ENCODE measurements at regions not wholly inside any gene's neighbourhood (a gene's known extent, or its start where the extent isn't known, plus 50 kb on each side); places are given as distances from the start of the nearest gene placed in this dataset.

GRCh38 chr4:180207921-180208320 is 2035.3 kb upstream of the TENM3 start:
- no peak for FAIRE-seq

DNA sequence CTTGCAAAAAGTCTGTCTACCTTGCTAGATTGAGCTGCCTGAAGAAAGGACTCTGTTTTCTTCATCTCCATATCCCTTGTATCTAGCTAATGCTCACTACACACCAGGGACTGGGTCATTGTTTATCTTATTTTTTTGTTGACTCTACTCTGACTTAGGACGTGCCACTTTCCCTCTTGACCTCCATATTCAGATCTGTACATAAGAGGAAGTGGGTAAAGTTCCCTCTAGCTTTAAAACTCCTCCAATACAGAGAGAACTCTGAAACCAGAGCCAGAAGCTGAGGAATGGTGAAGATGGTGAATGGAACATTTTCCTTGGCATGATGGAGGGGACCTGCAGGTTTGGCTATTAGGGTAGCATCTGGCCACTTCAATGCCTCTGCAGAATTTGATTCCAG is 2026.1 kb upstream of the TENM3 start:
- FAIRE-seq: no peak

- no peak for FAIRE-seq
Measured at GRCh38 chr4:180219080-180219479, 2024.1 kb upstream of the TENM3 start.

DNA sequence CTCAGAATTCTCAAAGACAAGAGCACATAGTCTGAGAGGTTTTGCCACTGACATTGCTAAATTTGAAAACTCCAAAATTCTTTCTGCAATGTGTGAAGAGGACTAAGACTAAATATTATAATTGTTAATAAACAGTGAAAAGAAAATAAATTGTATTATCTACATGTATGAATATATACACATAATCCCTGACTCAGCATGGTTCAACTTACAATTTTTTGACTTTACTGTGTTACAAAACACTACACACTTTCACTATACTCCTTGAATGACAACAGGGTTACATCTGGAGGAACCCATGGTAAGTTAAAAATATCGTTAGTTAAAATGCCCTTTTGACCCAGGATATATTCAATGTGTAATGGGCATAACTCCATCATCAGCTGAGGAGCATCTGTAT is 2017.2 kb upstream of the TENM3 start:
- no peak for FAIRE-seq

DNA sequence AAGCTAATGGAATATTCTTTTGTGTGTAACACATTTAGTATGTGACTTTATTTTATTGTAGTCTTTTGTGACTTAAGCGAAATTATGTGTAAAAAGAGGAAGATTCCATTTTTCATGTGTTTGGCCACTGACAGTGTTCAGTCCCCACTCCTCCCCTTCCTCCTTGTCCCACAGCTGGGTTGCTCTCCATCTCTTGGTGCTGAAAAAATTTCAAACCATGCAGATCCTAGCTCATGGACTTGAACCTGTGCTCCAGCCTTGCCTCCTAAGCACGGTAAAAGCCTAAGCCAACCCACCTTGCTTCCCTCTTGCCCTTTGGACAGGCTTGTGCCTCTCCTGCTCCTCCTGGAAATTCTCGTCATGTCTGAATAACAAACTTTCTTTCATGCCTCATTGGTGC is 2008.5 kb upstream of the TENM3 start:
- FAIRE-seq: no peak

- no peak for FAIRE-seq
Measured at GRCh38 chr4:180240670-180241069, 2002.5 kb upstream of the TENM3 start.

- no peak for FAIRE-seq
Measured at GRCh38 chr4:180253419-180253818, 1989.8 kb upstream of the TENM3 start.

- no peak for FAIRE-seq
Measured at GRCh38 chr4:180261346-180261745, 1981.9 kb upstream of the TENM3 start.

GRCh38 chr4:180280076-180280475 is 1963.1 kb upstream of the TENM3 start:
- no peak for FAIRE-seq

- no peak for FAIRE-seq
Measured at GRCh38 chr4:180280726-180281297, 1962.4 kb upstream of the TENM3 start.

- no peak for FAIRE-seq
Measured at GRCh38 chr4:180281724-180282123, 1961.5 kb upstream of the TENM3 start.

DNA sequence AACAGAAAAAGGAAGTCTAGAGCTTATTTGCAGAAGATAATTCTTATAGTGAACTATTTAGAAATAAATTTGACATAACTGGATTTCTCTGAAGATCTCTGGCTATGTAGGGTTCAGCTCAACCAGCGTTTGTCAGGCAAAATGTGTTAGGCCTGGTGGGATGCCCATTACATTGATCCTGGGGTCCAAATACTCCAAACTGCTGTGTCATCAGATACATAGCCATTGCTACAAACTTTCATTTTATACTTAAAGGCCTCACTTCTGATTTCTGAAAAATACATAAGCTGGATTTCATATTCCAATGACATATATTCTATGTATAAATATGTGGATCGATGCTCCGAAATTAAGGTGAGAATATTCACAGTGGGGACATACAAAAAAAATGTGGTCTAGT is 1958.9 kb upstream of the TENM3 start:
- no peak for FAIRE-seq

GRCh38 chr4:180285796-180286195 is 1957.4 kb upstream of the TENM3 start:
- FAIRE-seq: no peak

DNA sequence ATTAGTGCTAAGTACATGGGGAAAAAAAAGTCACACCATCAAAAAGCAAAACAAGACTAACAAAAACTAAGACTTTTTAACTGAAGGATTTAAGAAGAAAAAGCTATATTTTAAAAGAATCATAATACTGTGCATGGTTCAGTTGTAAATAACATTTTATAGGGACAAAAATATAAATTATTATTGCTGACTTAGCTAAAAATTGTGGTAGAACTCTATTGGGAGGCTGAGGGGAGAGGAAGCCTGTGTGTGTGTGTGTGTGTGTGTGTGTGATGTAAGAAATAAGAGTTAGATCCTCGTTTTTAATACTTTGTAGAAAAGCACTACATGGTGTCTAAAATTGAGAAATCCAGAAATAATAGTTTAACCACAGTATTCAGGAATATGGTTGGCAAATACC is 1950.9 kb upstream of the TENM3 start:
- no peak for FAIRE-seq

GRCh38 chr4:180296036-180296599 is 1947.1 kb upstream of the TENM3 start:
- FAIRE-seq: no peak

- no peak for FAIRE-seq
Measured at GRCh38 chr4:180304321-180304720, 1938.9 kb upstream of the TENM3 start.

DNA sequence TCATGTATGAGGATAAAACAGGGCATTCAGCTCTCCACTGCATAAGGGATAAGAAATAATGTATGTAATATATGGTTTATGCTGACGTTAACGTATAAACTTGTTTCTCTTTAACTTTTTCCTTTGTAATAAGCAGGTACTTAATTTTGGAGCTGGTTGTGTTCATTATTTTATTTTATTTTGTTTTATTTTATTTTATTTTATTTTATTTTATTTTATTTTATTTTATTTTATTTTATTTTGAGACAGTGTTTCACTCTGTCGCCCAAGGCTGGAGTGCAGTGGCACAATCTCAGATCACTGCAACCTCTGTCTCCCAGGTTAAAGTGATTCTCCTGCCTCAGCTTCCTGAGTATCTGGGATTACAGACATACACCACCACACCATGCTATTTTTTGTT is 1932.6 kb upstream of the TENM3 start:
- FAIRE-seq: no peak

- no peak for FAIRE-seq
Measured at GRCh38 chr4:180314972-180315371, 1928.2 kb upstream of the TENM3 start.

GRCh38 chr4:180330521-180330920 is 1912.7 kb upstream of the TENM3 start:
- no peak for FAIRE-seq

GRCh38 chr4:180333162-180333561 is 1910.0 kb upstream of the TENM3 start:
- no peak for FAIRE-seq

DNA sequence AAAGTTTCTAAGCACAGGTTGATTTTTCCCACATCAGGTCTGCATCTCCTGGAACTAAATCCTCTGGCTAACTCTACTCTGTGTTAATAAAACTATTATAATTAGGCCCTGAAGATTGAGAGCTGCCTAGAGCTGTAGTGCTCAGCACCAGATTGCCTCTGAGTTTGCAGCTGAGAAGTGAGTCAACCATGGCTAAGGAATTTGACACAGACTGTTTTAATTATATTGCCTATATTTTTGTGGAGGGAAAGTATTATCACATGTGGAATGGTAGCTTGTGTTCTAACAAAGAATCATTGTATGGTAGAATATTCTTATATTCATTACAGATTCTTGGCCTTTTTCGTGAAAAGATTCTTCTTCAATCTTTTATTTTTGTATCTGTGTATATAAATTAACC is 1907.6 kb upstream of the TENM3 start:
- no peak for FAIRE-seq

DNA sequence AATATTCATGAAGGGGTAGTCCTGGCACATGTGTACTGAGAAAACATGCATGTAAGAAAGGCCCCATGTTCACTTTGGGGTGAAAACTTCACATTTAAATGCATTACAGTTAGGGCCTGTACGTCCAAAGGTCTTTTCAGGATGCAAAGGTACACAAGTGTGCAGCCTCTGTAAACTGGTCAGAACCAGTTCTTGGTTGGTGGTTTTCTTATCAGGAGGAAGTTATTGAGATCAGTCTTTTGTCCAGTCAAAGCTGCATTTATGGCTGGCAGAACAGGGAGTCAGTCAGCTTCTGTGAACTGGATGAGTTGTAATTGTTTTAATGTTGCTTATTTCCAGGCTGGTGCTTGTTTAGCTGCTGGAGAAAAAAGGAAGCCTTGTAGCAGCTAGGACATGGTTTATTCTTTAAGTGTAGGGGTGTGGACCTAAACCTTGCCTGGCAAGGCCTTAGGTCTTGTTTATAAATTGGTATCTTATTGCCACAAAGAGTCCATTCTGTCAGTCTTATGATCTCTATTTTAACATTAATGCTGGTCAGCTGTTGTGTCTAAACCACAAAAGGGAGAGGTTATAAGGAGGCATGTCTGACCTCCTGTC is 1906.6 kb upstream of the TENM3 start:
- no peak for FAIRE-seq

DNA sequence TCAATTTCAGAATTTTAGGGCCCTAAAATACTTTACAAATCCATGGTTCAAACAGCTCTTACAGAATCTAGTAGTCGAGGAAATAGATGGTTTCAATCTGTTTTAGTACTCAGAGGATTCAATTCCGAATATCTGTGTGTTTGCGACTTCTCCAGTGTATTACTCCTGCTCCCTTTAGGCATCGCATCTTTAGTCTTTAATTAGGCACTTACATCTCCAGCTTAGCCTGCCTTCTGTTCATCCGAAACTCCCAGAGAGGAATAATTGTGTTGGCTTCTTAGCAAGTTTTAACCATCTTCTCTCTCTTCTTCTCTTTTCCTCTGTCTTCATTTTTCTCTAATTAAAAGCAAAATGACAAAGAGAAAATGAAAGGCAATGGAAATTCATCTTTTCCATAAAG is 1901.3 kb upstream of the TENM3 start:
- FAIRE-seq: no peak

GRCh38 chr4:180350901-180351300 is 1892.3 kb upstream of the TENM3 start:
- no peak for FAIRE-seq

GRCh38 chr4:180356766-180357165 is 1886.4 kb upstream of the TENM3 start:
- FAIRE-seq: no peak

Data from G401.6 (cell line).